ENCODE measurements at regions not wholly inside any gene's neighbourhood (a gene's known extent, or its start where the extent isn't known, plus 50 kb on each side); places are given as distances from the start of the nearest gene placed in this dataset.

- H3K36me3 ChIP-seq (ENCODE audit: control insufficient read depth in 1 of 2, insufficient read depth in 2 of 2, low read length in 1 of 2): no peaks in the 10 kb centered on the region
- H3K9me3 ChIP-seq (ENCODE audit: control insufficient read depth, low read length): no peaks in the 10 kb centered on the region
- ATAC-seq (ENCODE audit: low FRiP score) (no peak), DNase-seq (no peak)
- WGBS, 2 donors: 95 to 99% methylated on average over 2 of the region's 2 CpGs
- no peak overlapping the region for H3K27ac ChIP-seq (ENCODE audit: low read depth in 1 of 2, low read length in 2 of 2)
- no peak overlapping the region for H3K4me3 ChIP-seq (ENCODE audit: low read length in 2 of 2)
- intact Hi-C loops (cut with DNase I): no loop called here
- H3K4me1 ChIP-seq (ENCODE audit: control insufficient read depth in 1 of 2, insufficient read depth in 2 of 2, low read length in 2 of 2): peaks cover 0 to 3% of the 10 kb centered on the region in 2 donors
- H3K27me3 ChIP-seq (ENCODE audit: control insufficient read depth in 1 of 2, insufficient read depth in 2 of 2, low read length in 1 of 2): no peaks in the 10 kb centered on the region
These were observed 158.7 kb upstream of the HMHB1 start for GRCh38 chr5:143653256-143653655.

- Histone ChIP-seq H3K27ac (ENCODE audit: low read depth in 1 of 2, low read length in 2 of 2) (no peak overlapping the region), H3K4me1 (ENCODE audit: control insufficient read depth in 1 of 2, insufficient read depth in 2 of 2, low read length in 2 of 2) (peaks cover 0 to 3% of the 10 kb centered on the region in 2 donors), H3K27me3 (ENCODE audit: control insufficient read depth in 1 of 2, insufficient read depth in 2 of 2, low read length in 1 of 2) (no peaks in the 10 kb centered on the region), H3K9me3 (ENCODE audit: control insufficient read depth, low read length) (no peaks in the 10 kb centered on the region), H3K4me3 (ENCODE audit: low read length in 2 of 2) (no peak overlapping the region), H3K36me3 (ENCODE audit: control insufficient read depth in 1 of 2, insufficient read depth in 2 of 2, low read length in 1 of 2) (no peaks in the 10 kb centered on the region)
- intact Hi-C loops (cut with DNase I): no loop called here
- DNase-seq (no peak), ATAC-seq (ENCODE audit: low FRiP score) (no peak)
- WGBS, 2 donors: 87 to 93% methylated on average over 3 of the region's 3 CpGs
These were observed 159.8 kb upstream of the HMHB1 start for GRCh38 chr5:143652108-143652700.

- H3K4me1 ChIP-seq (ENCODE audit: control insufficient read depth in 1 of 2, insufficient read depth in 2 of 2, low read length in 2 of 2): peaks cover 0 to 3% of the 10 kb centered on the region in 2 donors
- no peak overlapping the region for H3K4me3 ChIP-seq (ENCODE audit: low read length in 2 of 2)
- H3K36me3 ChIP-seq (ENCODE audit: control insufficient read depth in 1 of 2, insufficient read depth in 2 of 2, low read length in 1 of 2): no peaks in the 10 kb centered on the region
- DNase-seq: peak in 1 of 2 donors; percentile 59
- H3K27ac ChIP-seq (ENCODE audit: low read depth in 1 of 2, low read length in 2 of 2): no peak overlapping the region
- H3K9me3 ChIP-seq (ENCODE audit: control insufficient read depth, low read length): no peaks in the 10 kb centered on the region
- WGBS, 2 donors: 4 to 5% methylated on average over 5 of the region's 5 CpGs
- ATAC-seq (ENCODE audit: low FRiP score): peak; percentile 54
- H3K27me3 ChIP-seq (ENCODE audit: control insufficient read depth in 1 of 2, insufficient read depth in 2 of 2, low read length in 1 of 2): no peaks in the 10 kb centered on the region
- intact Hi-C loops (cut with DNase I): no loop called here
These were observed 161.9 kb upstream of the HMHB1 start for GRCh38 chr5:143649937-143650621.

- H3K27ac ChIP-seq (ENCODE audit: low read depth in 1 of 2, low read length in 2 of 2): no peak overlapping the region
- no peak overlapping the region for H3K4me3 ChIP-seq (ENCODE audit: low read length in 2 of 2)
- no peaks in the 10 kb centered on the region for H3K27me3 ChIP-seq (ENCODE audit: control insufficient read depth in 1 of 2, insufficient read depth in 2 of 2, low read length in 1 of 2)
- DNase-seq: no peak
- intact Hi-C loops (cut with DNase I): no loop called here
- ATAC-seq (ENCODE audit: low FRiP score): no peak
- no peaks in the 10 kb centered on the region for H3K9me3 ChIP-seq (ENCODE audit: control insufficient read depth, low read length)
- peaks cover 0 to 3% of the 10 kb centered on the region in 2 donors for H3K4me1 ChIP-seq (ENCODE audit: control insufficient read depth in 1 of 2, insufficient read depth in 2 of 2, low read length in 2 of 2)
- 97% methylated on average over 2 of the region's 2 CpGs for WGBS, 2 donors
- no peaks in the 10 kb centered on the region for H3K36me3 ChIP-seq (ENCODE audit: control insufficient read depth in 1 of 2, insufficient read depth in 2 of 2, low read length in 1 of 2)
These were observed 163.3 kb upstream of the HMHB1 start for GRCh38 chr5:143648696-143649095.

GRCh38 chr5:143646961-143647360 is 165.0 kb upstream of the HMHB1 start:
- WGBS, 2 donors: 95% methylated on average over 14 of the region's 14 CpGs
- intact Hi-C loops (cut with DNase I): no loop called here
- DNase-seq (no peak), ATAC-seq (ENCODE audit: low FRiP score) (no peak)
- peaks cover 0 to 3% of the 10 kb centered on the region in 2 donors for H3K4me1 ChIP-seq (ENCODE audit: control insufficient read depth in 1 of 2, insufficient read depth in 2 of 2, low read length in 2 of 2)
- H3K36me3 ChIP-seq (ENCODE audit: control insufficient read depth in 1 of 2, insufficient read depth in 2 of 2, low read length in 1 of 2): no peaks in the 10 kb centered on the region
- no peaks in the 10 kb centered on the region for H3K9me3 ChIP-seq (ENCODE audit: control insufficient read depth, low read length)
- no peak overlapping the region for H3K4me3 ChIP-seq (ENCODE audit: low read length in 2 of 2)
- H3K27ac ChIP-seq (ENCODE audit: low read depth in 1 of 2, low read length in 2 of 2): no peak overlapping the region
- H3K27me3 ChIP-seq (ENCODE audit: control insufficient read depth in 1 of 2, insufficient read depth in 2 of 2, low read length in 1 of 2): no peaks in the 10 kb centered on the region

- ATAC-seq (ENCODE audit: low FRiP score) (no peak), DNase-seq (no peak)
- Histone ChIP-seq H3K27ac (ENCODE audit: low read depth in 1 of 2, low read length in 2 of 2) (no peak overlapping the region), H3K9me3 (ENCODE audit: control insufficient read depth, low read length) (no peaks in the 10 kb centered on the region), H3K4me1 (ENCODE audit: control insufficient read depth in 1 of 2, insufficient read depth in 2 of 2, low read length in 2 of 2) (peaks cover 0 to 1% of the 10 kb centered on the region in 2 donors), H3K36me3 (ENCODE audit: control insufficient read depth in 1 of 2, insufficient read depth in 2 of 2, low read length in 1 of 2) (no peaks in the 10 kb centered on the region), H3K27me3 (ENCODE audit: control insufficient read depth in 1 of 2, insufficient read depth in 2 of 2, low read length in 1 of 2) (no peaks in the 10 kb centered on the region), H3K4me3 (ENCODE audit: low read length in 2 of 2) (no peak overlapping the region)
- intact Hi-C loops (cut with DNase I): no loop called here
- WGBS, 2 donors: 94 to 97% methylated on average over 6 of the region's 6 CpGs
These were observed 166.6 kb upstream of the HMHB1 start for GRCh38 chr5:143645356-143645755.

- H3K36me3 ChIP-seq (ENCODE audit: control insufficient read depth in 1 of 2, insufficient read depth in 2 of 2, low read length in 1 of 2): no peaks in the 10 kb centered on the region
- no peak overlapping the region for H3K27ac ChIP-seq (ENCODE audit: low read depth in 1 of 2, low read length in 2 of 2)
- 74 to 85% methylated on average over 3 of the region's 3 CpGs for WGBS, 2 donors
- H3K9me3 ChIP-seq (ENCODE audit: control insufficient read depth, low read length): no peaks in the 10 kb centered on the region
- no peaks in the 10 kb centered on the region for H3K27me3 ChIP-seq (ENCODE audit: control insufficient read depth in 1 of 2, insufficient read depth in 2 of 2, low read length in 1 of 2)
- H3K4me3 ChIP-seq (ENCODE audit: low read length in 2 of 2): no peak overlapping the region
- no peaks in the 10 kb centered on the region for H3K4me1 ChIP-seq (ENCODE audit: control insufficient read depth in 1 of 2, insufficient read depth in 2 of 2, low read length in 2 of 2)
- ATAC-seq (ENCODE audit: low FRiP score) (no peak), DNase-seq (no peak)
- intact Hi-C loops (cut with DNase I): no loop called here
These were observed 167.2 kb upstream of the HMHB1 start for GRCh38 chr5:143644727-143645126.

GRCh38 chr5:143642791-143643190 is 169.2 kb upstream of the HMHB1 start:
- no peak for ATAC-seq (ENCODE audit: low FRiP score)
- Histone ChIP-seq H3K27me3 (ENCODE audit: control insufficient read depth in 1 of 2, insufficient read depth in 2 of 2, low read length in 1 of 2) (no peaks in the 10 kb centered on the region), H3K4me1 (ENCODE audit: control insufficient read depth in 1 of 2, insufficient read depth in 2 of 2, low read length in 2 of 2) (no peaks in the 10 kb centered on the region), H3K9me3 (ENCODE audit: control insufficient read depth, low read length) (no peaks in the 10 kb centered on the region), H3K27ac (ENCODE audit: low read depth in 1 of 2, low read length in 2 of 2) (no peak overlapping the region), H3K4me3 (ENCODE audit: low read length in 2 of 2) (no peak overlapping the region), H3K36me3 (ENCODE audit: control insufficient read depth in 1 of 2, insufficient read depth in 2 of 2, low read length in 1 of 2) (no peaks in the 10 kb centered on the region)
- no peak for DNase-seq
- intact Hi-C loops (cut with DNase I): no loop called here

Data from aorta (tissue), 5 donors.